Chondrocyte (in vitro differentiated cells): ENCODE measurements at regions not wholly inside any gene's neighbourhood (a gene's known extent, or its start where the extent isn't known, plus 50 kb on each side); places are given as distances from the start of the nearest gene placed in this dataset.

Experiments
- DNase-seq: peaks from one replicate; pipeline ENCODE4 v3.0.0; 2021; ENCODE audit warnings: mixed read lengths, low spot score
- H3K27ac Mint-ChIP-seq: one replicate; pipeline ENCODE4 v1.8.0; 2021; ENCODE audit warnings: mild to moderate bottlenecking, moderate library complexity, mixed read lengths; ENCODE audit not compliant: unreplicated experiment
- H3K27me3 Mint-ChIP-seq: 2 replicates; pipeline ENCODE4 v1.8.0; 2021; ENCODE audit warnings: low read depth, mixed read lengths
- H3K36me3 Mint-ChIP-seq: 2 replicates; pipeline ENCODE4 v1.8.0; 2021; ENCODE audit warnings: low read depth, mixed read lengths
- H3K4me1 Mint-ChIP-seq: 2 replicates; pipeline ENCODE4 v1.8.0; 2021; ENCODE audit warnings: low read depth, mild to moderate bottlenecking, mixed read lengths
- H3K4me3 Mint-ChIP-seq: one replicate; pipeline ENCODE4 v1.8.0; 2021; ENCODE audit warnings: mild to moderate bottlenecking, moderate library complexity, mixed read lengths; ENCODE audit not compliant: unreplicated experiment
- H3K9me3 Mint-ChIP-seq: 2 replicates; pipeline ENCODE4 v1.8.0; 2021; ENCODE audit warnings: low read depth, mixed read lengths
- CTCF ChIP-seq: fragments of 200-600 bp; sonication (generic); IDR thresholded peaks from 2 replicates; pipeline ENCODE4 v1.5.0; 2021; ENCODE audit warnings: antibody characterized with exemption, mild to moderate bottlenecking, moderate library complexity

GRCh38 chr22:48424661-48425060, 1403.0 kb downstream of the BRD1 start:
- no peak overlapping the region for H3K27ac Mint-ChIP-seq
- H3K4me1 Mint-ChIP-seq: peaks cover 39% of the 10 kb centered on the region
- H3K9me3 Mint-ChIP-seq: no peaks in the 10 kb centered on the region
- no peak overlapping the region for H3K4me3 Mint-ChIP-seq
- no peaks in the 10 kb centered on the region for H3K36me3 Mint-ChIP-seq
- no peaks in the 10 kb centered on the region for H3K27me3 Mint-ChIP-seq
- no peak for TF ChIP-seq CTCF
- no peak for DNase-seq

GRCh38 chr22:48424201-48424627, 1403.5 kb downstream of the BRD1 start:
- H3K4me1 Mint-ChIP-seq: peaks cover 36% of the 10 kb centered on the region
- H3K27ac Mint-ChIP-seq: peak overlapping the region; percentile 69
- H3K27me3 Mint-ChIP-seq: no peaks in the 10 kb centered on the region
- no peak for DNase-seq
- H3K36me3 Mint-ChIP-seq: no peaks in the 10 kb centered on the region
- no peak overlapping the region for H3K4me3 Mint-ChIP-seq
- no peaks in the 10 kb centered on the region for H3K9me3 Mint-ChIP-seq
- no peak for TF ChIP-seq CTCF

- peaks cover 29% of the 10 kb centered on the region for H3K4me1 Mint-ChIP-seq
- H3K9me3 Mint-ChIP-seq: no peaks in the 10 kb centered on the region
- DNase-seq: no peak
- no peak overlapping the region for H3K4me3 Mint-ChIP-seq
- no peaks in the 10 kb centered on the region for H3K36me3 Mint-ChIP-seq
- H3K27ac Mint-ChIP-seq: peak overlapping the region; percentile 69
- peak; percentile 53 for TF ChIP-seq CTCF
- no peaks in the 10 kb centered on the region for H3K27me3 Mint-ChIP-seq
Measured at GRCh38 chr22:48423481-48423911, 1404.2 kb downstream of the BRD1 start.

GRCh38 chr22:48422900-48423480, 1404.7 kb downstream of the BRD1 start:
- Mint-ChIP-seq H3K4me3 (no peak overlapping the region), H3K27ac (peak overlapping the region; percentile 58), H3K36me3 (no peaks in the 10 kb centered on the region), H3K9me3 (no peaks in the 10 kb centered on the region), H3K4me1 (peaks cover 24% of the 10 kb centered on the region), H3K27me3 (no peaks in the 10 kb centered on the region)
- TF ChIP-seq CTCF: no peak
- DNase-seq: no peak

GRCh38 chr22:48418831-48419230, 1408.8 kb downstream of the BRD1 start:
- DNase-seq: no peak
- Mint-ChIP-seq H3K27ac (no peak overlapping the region), H3K4me1 (peaks cover 12% of the 10 kb centered on the region), H3K4me3 (no peak overlapping the region), H3K27me3 (no peaks in the 10 kb centered on the region), H3K9me3 (no peaks in the 10 kb centered on the region), H3K36me3 (no peaks in the 10 kb centered on the region)
- TF ChIP-seq CTCF: no peak
